ENCODE measurements at regions not wholly inside any gene's neighbourhood (a gene's known extent, or its start where the extent isn't known, plus 50 kb on each side); places are given as distances from the start of the nearest gene placed in this dataset.

GRCh38 chr15:66917904-66918448 lies 147.4 kb upstream of the SMAD3 start:
- DNase-seq (ENCODE audit: low spot score): no peak
- H3K4me3 Mint-ChIP-seq: no peak overlapping the region
- peaks cover 22% of the 10 kb centered on the region for H3K9me3 Mint-ChIP-seq
- Histone ChIP-seq H2AFZ (no peak overlapping the region), H3K4me3 (no peak overlapping the region), H3F3A (replicated peaks; ENCODE audit: low read depth) (no peaks in the 10 kb centered on the region), H3K4me1 (ENCODE audit: insufficient read depth) (no peaks in the 10 kb centered on the region), H3K4me2 (no peak overlapping the region), H3K27ac (ENCODE audit: low read depth) (no peak overlapping the region), H4K20me1 (replicated peaks; ENCODE audit: insufficient read depth) (no peaks in the 10 kb centered on the region), H3K27me3 (ENCODE audit: insufficient read depth) (no peaks in the 10 kb centered on the region), H3K79me2 (replicated peaks; ENCODE audit: insufficient read depth) (no peaks in the 10 kb centered on the region), H3K36me3 (ENCODE audit: insufficient read depth) (no peaks in the 10 kb centered on the region), H3K9me2 (ENCODE audit: insufficient read depth) (peaks cover 16% of the 10 kb centered on the region; the same call in 1 of the 2 replicates)
- no peak for ATAC-seq
- TF ChIP-seq CREB1 (CRISPR knock-in tag; IDR thresholded peaks at IDR 0.05; ENCODE audit: low read depth) (no peak), EZH2 (IDR thresholded peaks at IDR 0.05; ENCODE audit: low read depth, unreplicated experiment) (no peak), ZNF331 (CRISPR knock-in tag; IDR thresholded peaks at IDR 0.05; ENCODE audit: low read depth) (no peak)
- peaks cover 7% of the 10 kb centered on the region for H3K27me3 Mint-ChIP-seq (ENCODE audit: insufficient read depth, low read depth, poor library complexity)
- no peaks in the 10 kb centered on the region for H3K4me1 Mint-ChIP-seq
- H3K27ac Mint-ChIP-seq: no peak overlapping the region
- H3K36me3 Mint-ChIP-seq (ENCODE audit: low read depth): peaks cover 5% of the 10 kb centered on the region; the same call in 2 of the 3 replicates

GRCh38 chr15:66919421-66919820 lies 146.0 kb upstream of the SMAD3 start:
- no peak for ATAC-seq
- Mint-ChIP-seq H3K36me3 (ENCODE audit: low read depth) (peaks cover 5% of the 10 kb centered on the region; the same call in 2 of the 3 replicates), H3K9me3 (peaks cover 22% of the 10 kb centered on the region), H3K4me3 (no peak overlapping the region), H3K27me3 (ENCODE audit: insufficient read depth, low read depth, poor library complexity) (peaks cover 10% of the 10 kb centered on the region), H3K4me1 (no peaks in the 10 kb centered on the region), H3K27ac (no peak overlapping the region)
- Histone ChIP-seq H3K27ac (ENCODE audit: low read depth) (no peak overlapping the region), H3K36me3 (ENCODE audit: insufficient read depth) (no peaks in the 10 kb centered on the region), H3F3A (replicated peaks; ENCODE audit: low read depth) (no peaks in the 10 kb centered on the region), H3K4me2 (no peak overlapping the region), H3K79me2 (replicated peaks; ENCODE audit: insufficient read depth) (no peaks in the 10 kb centered on the region), H3K4me1 (ENCODE audit: insufficient read depth) (no peaks in the 10 kb centered on the region), H3K9me2 (ENCODE audit: insufficient read depth) (peaks cover 13% of the 10 kb centered on the region; the same call in 1 of the 2 replicates), H3K4me3 (no peak overlapping the region), H4K20me1 (replicated peaks; ENCODE audit: insufficient read depth) (no peaks in the 10 kb centered on the region), H3K27me3 (ENCODE audit: insufficient read depth) (no peaks in the 10 kb centered on the region), H2AFZ (no peak overlapping the region)
- no peak for DNase-seq (ENCODE audit: low spot score)
- TF ChIP-seq JUNB (IDR thresholded peaks at IDR 0.05; ENCODE audit: unreplicated experiment) (no peak), REST (IDR thresholded peaks at IDR 0.05; ENCODE audit: unreplicated experiment) (no peak), NANOG (IDR thresholded peaks at IDR 0.05; ENCODE audit: borderline replicate concordance) (no peak), ZNF462 (CRISPR knock-in tag; IDR thresholded peaks at IDR 0.05) (no peak), EZH2phosphoT487 (IDR thresholded peaks at IDR 0.05; ENCODE audit: unreplicated experiment) (no peak), EZH2 (IDR thresholded peaks at IDR 0.05; ENCODE audit: low read depth, unreplicated experiment) (no peak), CTCF (conservative IDR thresholded peaks at IDR 0.05; ENCODE audit: low read depth in 2 of 2) (no peak), POLR2AphosphoS5 (IDR thresholded peaks at IDR 0.05; ENCODE audit: low read depth) (no peak), CREB1 (CRISPR knock-in tag; IDR thresholded peaks at IDR 0.05; ENCODE audit: low read depth) (no peak)

Measured in GM23338 (cell line).